OCI-LY1 (cell line): ENCODE measurements at regions not wholly inside any gene's neighbourhood (a gene's known extent, or its start where the extent isn't known, plus 50 kb on each side); places are given as distances from the start of the nearest gene placed in this dataset.

ENCODE experiments used
- H2AFZ ChIP-seq: fragments of 200-600 bp; sonication (generic), shearing (Covaris generic); 2 replicates; pipeline ENCODE4 v1.6.0; 2014; ENCODE audit warnings: antibody characterized with exemption, mild to moderate bottlenecking, low read length
- H3F3A ChIP-seq: fragments of 200-600 bp; sonication (generic), shearing (Covaris generic); 2 replicates; pipeline ENCODE4 v1.6.0; 2014; ENCODE audit warnings: mild to moderate bottlenecking, antibody characterized with exemption, low read length, moderate library complexity; ENCODE audit not compliant: insufficient read depth
- H3K27ac ChIP-seq: fragments of 200-600 bp; sonication (generic); 2 replicates; pipeline ENCODE4 v1.5.1; 2014; ENCODE audit warnings: low read length, mixed run types, mild to moderate bottlenecking, low read depth; ENCODE audit not compliant: poor library complexity, severe bottlenecking
- H3K27me3 ChIP-seq: fragments of 200-600 bp; sonication (generic); 2 replicates; pipeline ENCODE4 v1.6.0; 2014; ENCODE audit warnings: antibody characterized with exemption, mild to moderate bottlenecking, low read length, moderate library complexity; ENCODE audit not compliant: insufficient read depth
- H3K36me3 ChIP-seq: fragments of 200-600 bp; sonication (generic); 2 replicates; pipeline ENCODE4 v1.6.1; 2014; ENCODE audit warnings: mild to moderate bottlenecking, antibody characterized with exemption, low read length, moderate library complexity, mixed read lengths; ENCODE audit not compliant: insufficient read depth
- H3K4me1 ChIP-seq: fragments of 200-600 bp; sonication (generic); 2 replicates; pipeline ENCODE4 v1.5.1; 2014; ENCODE audit warnings: mild to moderate bottlenecking, low read length, moderate library complexity; ENCODE audit not compliant: insufficient read depth, severe bottlenecking
- H3K4me2 ChIP-seq: fragments of 200-600 bp; sonication (generic), shearing (Covaris generic); 2 replicates; pipeline ENCODE4 v1.6.1; 2014; ENCODE audit warnings: low read length
- H3K4me3 ChIP-seq: fragments of 200-600 bp; sonication (generic); 2 replicates; pipeline ENCODE4 v1.5.1; 2014; ENCODE audit warnings: low read length, low read depth, mild to moderate bottlenecking, mixed read lengths; ENCODE audit not compliant: poor library complexity, severe bottlenecking
- H3K79me2 ChIP-seq: fragments of 200-600 bp; shearing (Covaris generic); 2 replicates; pipeline ENCODE4 v1.6.1; 2016; ENCODE audit warnings: mixed run types, low read length, mixed read lengths; ENCODE audit not compliant: insufficient read depth
- H3K9ac ChIP-seq: fragments of 200-600 bp; sonication (generic), shearing (Covaris generic); 2 replicates; pipeline ENCODE4 v1.6.1; 2014; ENCODE audit warnings: mild to moderate bottlenecking, low read length, mixed read lengths
- H3K9me2 ChIP-seq: fragments of 200-600 bp; sonication (generic), shearing (Covaris generic); 2 replicates; pipeline ENCODE4 v1.6.1; 2014; ENCODE audit warnings: low read depth, mild to moderate bottlenecking, low read length, mixed read lengths
- H3K9me3 ChIP-seq: fragments of 200-600 bp; shearing (Covaris generic); 2 replicates; pipeline ENCODE4 v1.6.1; 2014; ENCODE audit warnings: low read length, mixed read lengths
- H4K20me1 ChIP-seq: fragments of 200-600 bp; sonication (generic), shearing (Covaris generic); 2 replicates; pipeline ENCODE4 v1.6.0; 2016; ENCODE audit warnings: mild to moderate bottlenecking, low read length; ENCODE audit not compliant: insufficient read depth
- EZH2 ChIP-seq: fragments of 200-600 bp; sonication (generic), shearing (Covaris generic); IDR thresholded peaks from 2 replicates; pipeline ENCODE4 v1.8.0; 2017; ENCODE audit warnings: borderline replicate concordance, mixed run types, mild to moderate bottlenecking, antibody characterized with exemption, low read length, moderate library complexity, mixed read lengths
- TF ChIP-seq, protein P1 (sequence below): fragments of 200-600 bp; sonication (generic), shearing (Covaris generic); IDR thresholded peaks from 2 replicates; pipeline ENCODE4 v1.5.1; 2017; ENCODE audit warnings: mild to moderate bottlenecking, antibody characterized with exemption, low read length, moderate library complexity, mixed read lengths

DNA sequence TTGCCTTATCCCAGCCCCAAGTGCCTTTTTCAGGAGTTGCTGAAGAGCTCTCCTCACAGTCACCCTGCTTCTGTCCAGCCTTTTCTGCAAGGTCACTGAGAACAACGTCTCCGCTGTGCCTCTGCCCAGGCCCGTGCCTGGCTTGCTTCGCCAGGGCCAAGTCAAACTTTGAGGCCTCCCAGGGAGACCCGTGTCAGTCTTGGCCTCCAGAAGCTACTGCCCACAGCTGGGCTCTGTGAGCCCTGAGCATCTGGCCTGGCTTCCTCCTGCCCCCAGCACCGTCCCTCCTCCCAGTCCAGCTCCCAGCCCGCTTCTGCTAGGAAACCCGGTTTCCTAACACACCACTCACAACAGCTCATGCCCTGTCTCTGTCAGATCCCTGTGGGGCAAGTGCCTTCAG, 165.9 kb downstream of the TEX29 start:
- Histone ChIP-seq H3K4me2 (no peak overlapping the region), H3K36me3 (no peaks in the 10 kb centered on the region; the same call in 1 of the 2 replicates), H3K4me3 (no peak overlapping the region), H3K9me3 (peaks cover 6% of the 10 kb centered on the region; the same call in 1 of the 2 replicates), H3K79me2 (no peaks in the 10 kb centered on the region), H3F3A (no peaks in the 10 kb centered on the region), H3K27ac (no peak overlapping the region), H3K9me2 (no peaks in the 10 kb centered on the region), H2AFZ (no peak overlapping the region), H4K20me1 (no peaks in the 10 kb centered on the region), H3K9ac (no peak overlapping the region), H3K27me3 (peaks cover 21% of the 10 kb centered on the region), H3K4me1 (no peaks in the 10 kb centered on the region)
- TF ChIP-seq, protein P1, sequence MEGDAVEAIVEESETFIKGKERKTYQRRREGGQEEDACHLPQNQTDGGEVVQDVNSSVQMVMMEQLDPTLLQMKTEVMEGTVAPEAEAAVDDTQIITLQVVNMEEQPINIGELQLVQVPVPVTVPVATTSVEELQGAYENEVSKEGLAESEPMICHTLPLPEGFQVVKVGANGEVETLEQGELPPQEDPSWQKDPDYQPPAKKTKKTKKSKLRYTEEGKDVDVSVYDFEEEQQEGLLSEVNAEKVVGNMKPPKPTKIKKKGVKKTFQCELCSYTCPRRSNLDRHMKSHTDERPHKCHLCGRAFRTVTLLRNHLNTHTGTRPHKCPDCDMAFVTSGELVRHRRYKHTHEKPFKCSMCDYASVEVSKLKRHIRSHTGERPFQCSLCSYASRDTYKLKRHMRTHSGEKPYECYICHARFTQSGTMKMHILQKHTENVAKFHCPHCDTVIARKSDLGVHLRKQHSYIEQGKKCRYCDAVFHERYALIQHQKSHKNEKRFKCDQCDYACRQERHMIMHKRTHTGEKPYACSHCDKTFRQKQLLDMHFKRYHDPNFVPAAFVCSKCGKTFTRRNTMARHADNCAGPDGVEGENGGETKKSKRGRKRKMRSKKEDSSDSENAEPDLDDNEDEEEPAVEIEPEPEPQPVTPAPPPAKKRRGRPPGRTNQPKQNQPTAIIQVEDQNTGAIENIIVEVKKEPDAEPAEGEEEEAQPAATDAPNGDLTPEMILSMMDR: no peak
- TF ChIP-seq EZH2: no peak

DNA sequence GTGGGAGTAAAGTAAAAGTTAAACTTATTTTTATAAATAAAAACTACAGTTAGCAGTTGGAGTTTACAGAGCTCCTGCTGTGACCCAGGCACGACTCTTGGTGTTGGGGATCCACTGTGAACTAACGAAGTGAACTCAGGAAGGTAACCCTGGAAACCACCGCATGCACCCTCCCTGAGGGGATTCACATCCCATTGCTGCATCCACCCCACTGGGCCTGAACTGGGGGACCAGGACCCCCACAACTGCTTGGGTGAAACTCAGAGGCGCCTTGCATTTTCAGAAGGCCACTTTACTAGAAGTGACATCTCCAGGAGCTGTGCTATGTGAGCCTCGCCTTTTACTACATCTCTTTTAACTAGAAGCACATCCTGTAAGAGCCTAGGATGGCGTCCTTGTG, 166.4 kb downstream of the TEX29 start:
- Histone ChIP-seq H2AFZ (no peak overlapping the region), H3K27me3 (peaks cover 21% of the 10 kb centered on the region), H3K4me1 (no peaks in the 10 kb centered on the region), H3K27ac (no peak overlapping the region), H3K9me2 (no peaks in the 10 kb centered on the region), H3K36me3 (no peaks in the 10 kb centered on the region; the same call in 1 of the 2 replicates), H3K4me2 (no peak overlapping the region), H4K20me1 (no peaks in the 10 kb centered on the region), H3K79me2 (no peaks in the 10 kb centered on the region), H3F3A (no peaks in the 10 kb centered on the region), H3K4me3 (no peak overlapping the region), H3K9me3 (peaks cover 6% of the 10 kb centered on the region; the same call in 1 of the 2 replicates), H3K9ac (no peak overlapping the region)
- no peak for TF ChIP-seq EZH2
- TF ChIP-seq, protein P1: no peak

DNA sequence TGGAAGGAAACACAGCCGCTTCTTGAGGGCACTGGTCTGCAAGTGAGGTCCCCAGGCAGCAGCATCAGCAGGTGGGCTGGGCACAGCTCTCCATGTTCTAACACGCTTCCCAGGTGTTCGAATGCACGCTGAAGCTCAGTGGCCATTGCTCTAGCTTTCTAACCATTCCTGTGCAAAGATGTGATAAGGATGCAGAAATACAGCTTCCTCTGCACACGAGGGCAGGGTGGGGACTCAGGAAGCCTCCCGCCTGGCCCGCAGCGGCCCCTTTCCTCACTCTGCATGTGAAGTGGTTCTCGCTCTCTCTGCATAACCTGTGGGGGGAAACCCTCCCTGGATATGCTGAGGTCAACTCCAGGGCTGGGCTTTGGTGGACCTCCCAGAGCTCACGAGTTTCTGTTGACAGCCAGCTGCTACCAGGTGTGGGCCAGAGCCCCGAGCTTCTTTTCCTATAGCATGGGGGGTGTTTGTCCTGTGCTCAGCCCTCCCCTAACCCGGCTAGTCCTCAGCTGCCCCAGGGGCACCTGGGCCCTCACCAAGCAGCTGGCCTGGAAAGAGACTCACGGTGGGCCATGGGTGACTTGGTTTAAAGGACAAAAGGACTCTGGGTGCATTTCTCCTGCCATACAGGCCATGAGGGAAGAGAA, 168.2 kb downstream of the TEX29 start:
- no peak overlapping the region for H3K27ac ChIP-seq
- H3K27me3 ChIP-seq: peaks cover 13% of the 10 kb centered on the region
- no peaks in the 10 kb centered on the region for H3K9me2 ChIP-seq
- H3K4me3 ChIP-seq: no peak overlapping the region
- peaks cover 6% of the 10 kb centered on the region; the same call in 1 of the 2 replicates for H3K9me3 ChIP-seq
- no peak overlapping the region for H2AFZ ChIP-seq
- no peak overlapping the region for H3K4me2 ChIP-seq
- H3K79me2 ChIP-seq: no peaks in the 10 kb centered on the region
- H3K4me1 ChIP-seq: no peaks in the 10 kb centered on the region
- no peaks in the 10 kb centered on the region for H4K20me1 ChIP-seq
- H3K9ac ChIP-seq: no peak overlapping the region
- no peaks in the 10 kb centered on the region; the same call in 1 of the 2 replicates for H3K36me3 ChIP-seq
- H3F3A ChIP-seq: no peaks in the 10 kb centered on the region
- TF ChIP-seq, protein P1: no peak
- no peak for TF ChIP-seq EZH2
